UCSD-AML1 (cell line): ENCODE measurements at regions not wholly inside any gene's neighbourhood (a gene's known extent, or its start where the extent isn't known, plus 50 kb on each side); places are given as distances from the start of the nearest gene placed in this dataset.

Experiments
- DNase-seq: peaks from one replicate; lab custom pipeline; 2025; ENCODE audit not compliant: unreplicated experiment; lab: John Stamatoyannopoulos, UW

DNA sequence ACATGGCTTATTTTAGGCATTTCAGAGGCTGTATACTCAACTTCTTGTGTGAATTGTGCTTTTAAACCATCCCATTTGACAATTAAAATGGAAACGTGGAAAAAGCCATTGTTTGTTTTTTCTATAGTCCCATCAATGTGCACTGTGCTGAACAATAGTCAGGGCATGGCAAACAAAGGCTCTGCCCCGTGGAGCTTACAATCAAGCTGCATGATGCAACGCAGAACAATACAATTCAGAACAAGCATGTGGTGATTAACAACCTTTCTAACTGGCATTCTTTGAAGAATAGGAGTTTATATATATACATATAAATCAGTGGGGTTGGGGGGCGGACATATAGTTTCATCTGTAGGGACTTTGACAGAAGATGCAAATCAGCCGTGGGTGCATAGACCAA, 2125.4 kb upstream of the WWC1 start:
- no peak for DNase-seq

DNA sequence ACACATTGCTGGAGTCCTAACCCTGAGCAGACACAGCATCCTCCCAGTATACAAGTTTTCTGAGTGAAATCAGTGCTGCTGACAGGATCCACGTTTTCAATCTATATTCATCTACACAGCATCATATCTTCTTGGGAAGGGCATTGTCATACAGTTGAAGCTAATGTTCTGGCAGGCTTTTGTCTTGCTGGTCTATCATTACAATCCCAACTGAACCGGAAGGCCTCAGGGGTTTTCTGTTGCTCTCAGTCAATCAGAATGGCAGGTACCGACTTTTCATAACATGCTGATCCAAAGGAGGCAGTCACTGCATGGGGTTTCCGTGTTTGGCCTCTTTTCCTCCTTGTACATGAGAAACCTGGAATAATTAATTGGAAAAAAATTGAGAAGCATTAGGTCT, 2118.8 kb upstream of the WWC1 start:
- DNase-seq: no peak

DNA sequence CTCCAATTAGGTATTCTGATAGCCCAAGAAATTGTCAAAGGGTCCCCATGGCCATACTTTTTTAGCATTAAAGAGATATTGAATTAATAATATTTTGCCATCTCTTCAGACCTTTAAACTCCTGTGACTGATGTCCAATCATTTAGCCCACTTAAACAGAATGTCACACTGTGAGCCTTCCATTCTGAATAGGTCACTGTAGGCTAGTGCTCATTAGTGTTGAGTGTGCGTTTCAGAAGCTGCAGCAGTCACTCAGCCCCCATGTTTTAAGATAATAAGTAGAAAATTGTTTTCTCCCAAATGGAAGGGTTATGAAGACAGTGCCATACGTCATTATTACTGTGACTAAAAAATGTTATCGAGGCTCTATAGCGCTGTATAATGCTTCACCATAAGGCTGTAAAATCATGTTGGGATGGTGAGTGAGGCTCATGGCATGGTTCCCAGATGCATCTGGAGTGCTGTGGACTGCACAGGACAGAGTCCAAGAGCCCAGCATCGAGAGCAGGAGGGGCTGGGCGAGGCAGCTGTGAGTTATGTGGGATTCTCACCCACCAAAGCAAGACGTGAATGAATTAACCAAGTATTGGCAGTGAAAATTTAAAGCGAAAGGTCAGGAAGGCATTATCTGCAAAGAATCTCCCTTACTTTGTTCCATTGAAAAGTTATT, 2112.9 kb upstream of the WWC1 start:
- DNase-seq: no peak

DNA sequence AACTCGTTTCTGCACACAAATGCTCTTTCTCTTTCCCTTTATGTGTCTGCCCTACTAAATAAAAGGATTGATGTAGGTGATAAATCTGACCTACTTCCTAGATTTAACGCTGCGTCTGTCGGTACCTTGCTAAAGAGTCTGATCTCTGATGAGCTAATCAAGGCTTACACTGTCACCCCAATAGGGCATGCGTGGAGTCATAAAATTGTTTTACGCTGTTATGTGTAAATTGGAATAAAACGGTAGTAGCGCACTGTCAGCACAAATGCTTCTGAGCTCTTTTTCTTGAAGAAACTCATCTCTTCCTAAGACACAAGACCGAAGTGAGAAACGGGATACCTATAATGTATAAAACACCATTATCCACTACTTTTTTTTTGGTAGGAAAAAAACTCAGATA, 2106.3 kb upstream of the WWC1 start:
- DNase-seq: no peak

DNA sequence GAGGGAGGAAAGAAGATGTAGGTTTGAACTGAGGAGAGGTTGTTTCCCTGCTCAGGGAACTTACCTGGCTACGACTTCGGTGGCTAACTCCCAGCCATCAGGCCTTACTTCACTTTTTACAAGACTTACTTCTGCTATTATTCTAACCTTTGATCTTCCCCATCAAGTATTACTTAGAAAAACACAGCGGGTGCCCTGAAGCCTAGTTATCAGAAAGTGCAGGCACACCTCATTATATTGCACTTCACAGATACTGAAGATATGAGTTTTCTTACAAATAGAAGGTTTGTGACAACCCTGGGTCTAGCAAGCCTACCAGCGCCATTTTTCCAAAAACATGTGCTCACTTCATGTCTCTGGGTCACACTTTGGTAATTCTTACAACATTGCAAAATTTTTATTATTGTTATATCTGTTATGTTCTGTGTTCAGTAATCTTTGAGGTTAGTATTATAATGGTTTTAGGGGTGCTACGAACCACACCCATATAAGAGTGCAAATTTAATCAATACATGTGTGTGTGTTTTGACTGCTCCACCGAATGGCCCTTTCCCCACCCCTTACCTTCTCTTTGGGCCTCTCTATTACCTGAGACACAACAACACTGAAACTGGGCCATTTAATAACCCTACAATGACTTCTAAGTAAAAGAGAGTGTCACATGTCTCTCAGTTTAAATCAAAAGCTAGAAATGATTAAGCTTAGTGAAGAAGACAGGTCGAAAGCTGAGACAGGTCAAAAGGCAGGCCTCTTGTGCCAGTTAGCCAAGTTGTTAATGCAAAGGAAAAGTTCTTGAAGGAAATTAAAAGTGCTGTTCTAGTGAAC, 2102.7 kb upstream of the WWC1 start:
- no peak for DNase-seq

DNA sequence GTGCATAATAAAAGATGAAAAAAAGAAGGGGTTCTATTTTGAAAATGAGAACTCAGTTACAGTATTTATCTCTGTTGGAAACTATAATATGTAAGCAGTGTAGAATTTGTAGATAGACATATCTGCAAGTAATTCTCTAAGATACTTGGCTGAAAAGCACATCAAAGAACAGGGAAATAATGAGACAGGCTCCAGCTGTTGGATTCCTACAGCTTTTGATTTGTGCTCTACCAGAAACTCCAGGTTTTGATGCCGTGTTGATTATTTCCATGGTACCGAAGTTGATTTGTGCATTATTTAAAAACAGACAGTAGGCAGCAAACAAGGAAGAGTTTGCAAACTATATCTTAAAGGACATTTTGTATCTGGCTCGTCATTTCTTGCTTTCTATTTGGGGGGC, 2098.7 kb upstream of the WWC1 start:
- DNase-seq: no peak

DNA sequence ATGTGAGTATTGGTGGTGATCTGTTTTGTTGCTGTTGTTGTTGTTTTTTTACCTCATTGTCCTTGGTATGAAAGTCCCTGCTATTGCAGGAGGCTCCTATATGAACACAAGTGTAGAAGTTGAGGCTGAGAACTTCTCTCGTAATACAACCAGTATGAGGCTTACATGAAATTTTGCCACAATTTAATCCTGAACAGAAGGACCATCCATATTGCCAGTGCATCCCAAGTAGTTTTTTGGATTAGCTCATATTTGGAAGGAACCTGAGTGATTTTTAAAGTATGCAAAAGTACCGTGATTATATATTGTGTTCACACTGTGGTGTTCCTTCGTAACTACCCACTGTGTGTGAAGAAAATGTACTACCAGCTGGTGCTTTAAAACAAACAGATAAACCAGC, 2095.5 kb upstream of the WWC1 start:
- DNase-seq: no peak

DNA sequence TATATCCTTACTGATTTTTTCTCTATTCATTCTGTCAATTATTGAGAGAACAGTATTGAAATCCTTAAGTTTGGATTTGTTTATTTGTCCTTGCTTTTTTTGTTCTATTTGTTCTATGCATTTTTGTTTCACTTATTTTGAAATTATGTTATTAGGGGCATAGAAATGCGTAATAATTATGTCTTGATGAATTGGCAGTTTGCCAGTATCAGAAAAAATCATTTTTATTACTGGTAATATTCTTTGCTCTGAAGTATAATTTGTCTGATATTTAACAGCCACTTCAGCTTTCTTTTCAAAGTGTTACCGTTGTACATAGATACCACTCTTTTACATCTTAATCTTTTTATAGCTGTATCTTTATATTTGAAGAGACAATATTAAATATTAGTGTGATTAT, 2090.9 kb upstream of the WWC1 start:
- DNase-seq: no peak

DNA sequence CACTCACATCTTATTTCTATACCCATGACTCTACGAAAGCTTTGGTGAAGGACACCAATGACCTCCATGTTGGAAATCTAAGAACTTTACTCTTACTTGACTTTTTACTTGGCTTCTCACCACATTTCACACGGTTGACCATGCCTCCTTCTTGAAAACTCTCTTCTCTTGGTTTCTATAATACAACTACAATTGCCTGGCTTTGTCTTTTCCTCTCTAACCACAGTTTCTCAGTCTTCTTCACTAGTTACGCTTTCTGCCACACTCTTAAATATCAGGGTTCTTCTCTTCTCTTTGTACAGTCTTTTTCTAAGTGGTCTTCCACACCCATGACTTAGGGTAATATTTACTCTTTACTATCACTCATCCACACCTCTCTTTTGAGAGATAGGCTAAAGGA, 2079.8 kb upstream of the WWC1 start:
- no peak for DNase-seq

DNA sequence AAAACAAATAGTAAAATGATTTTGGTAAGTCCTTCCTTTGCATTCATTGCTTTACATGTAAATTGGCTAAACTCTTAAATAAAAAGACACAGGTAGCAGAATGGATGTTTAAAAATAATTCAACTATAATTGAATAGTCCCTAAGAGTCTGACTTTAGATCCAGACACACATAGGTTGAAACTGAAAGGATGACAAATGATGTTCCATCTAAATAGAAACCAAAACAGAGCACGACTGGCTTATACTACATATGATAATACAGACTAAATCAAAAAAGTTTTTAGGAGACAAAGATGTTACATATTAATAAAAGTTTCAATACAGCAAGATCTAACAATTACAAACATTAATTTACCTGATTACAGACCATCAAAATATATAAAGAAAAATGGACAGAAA, 2055.1 kb upstream of the WWC1 start:
- no peak for DNase-seq

DNA sequence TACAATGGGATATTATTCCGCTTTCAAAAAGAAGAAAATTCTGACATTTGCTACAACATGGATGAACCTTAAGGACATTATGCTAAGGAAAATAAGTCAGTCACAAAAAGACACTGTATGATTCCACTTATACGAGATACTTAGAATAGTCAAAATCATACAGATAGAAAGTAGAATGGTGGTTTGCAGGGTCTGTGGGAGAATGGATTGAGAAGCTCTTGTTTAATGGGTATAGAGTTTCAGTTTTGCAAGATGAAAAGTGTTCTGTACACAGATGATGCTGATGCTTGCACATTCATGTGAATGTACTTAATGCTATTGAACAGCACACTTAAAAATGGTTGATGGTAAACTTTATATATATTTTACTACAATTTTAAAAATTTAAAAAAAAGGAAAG, 2050.7 kb upstream of the WWC1 start:
- no peak for DNase-seq

DNA sequence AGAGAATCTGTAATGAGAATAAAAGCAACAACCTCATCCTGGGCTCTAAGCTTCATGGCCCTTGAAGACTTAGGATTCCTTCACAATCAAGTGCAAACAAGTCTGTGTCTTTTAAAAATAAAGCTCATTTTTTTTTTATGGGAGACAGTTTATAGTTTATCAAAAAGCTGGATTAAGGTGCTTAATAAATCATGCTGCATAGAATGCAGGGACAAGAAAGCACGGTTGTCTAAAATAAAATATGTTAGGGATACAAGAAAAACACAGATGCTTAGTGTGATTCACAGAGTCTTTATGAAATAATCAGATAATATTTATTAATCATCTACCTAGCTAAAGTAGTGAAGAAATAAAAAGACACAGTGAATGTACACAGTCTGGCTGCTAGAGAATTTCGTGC, 2045.9 kb upstream of the WWC1 start:
- no peak for DNase-seq

DNA sequence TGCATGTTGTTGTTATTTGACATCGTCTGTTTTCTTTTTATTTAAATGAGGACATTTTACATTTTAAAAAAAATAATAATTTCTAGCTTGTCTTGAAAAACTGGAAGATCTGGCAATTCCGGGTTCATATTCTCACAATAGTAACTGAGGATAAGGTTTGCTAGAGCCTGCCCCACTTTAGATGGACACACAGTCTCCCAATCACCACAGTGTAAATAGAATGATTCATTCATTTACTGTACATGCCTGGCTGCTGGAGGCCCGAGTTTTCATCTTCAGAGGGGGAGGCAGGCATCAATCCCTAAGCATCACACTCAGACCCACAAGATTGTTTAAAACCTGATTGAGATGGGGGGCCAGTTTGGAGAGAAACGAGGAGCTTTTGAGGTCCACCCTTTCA, 2039.7 kb upstream of the WWC1 start:
- DNase-seq: no peak

DNA sequence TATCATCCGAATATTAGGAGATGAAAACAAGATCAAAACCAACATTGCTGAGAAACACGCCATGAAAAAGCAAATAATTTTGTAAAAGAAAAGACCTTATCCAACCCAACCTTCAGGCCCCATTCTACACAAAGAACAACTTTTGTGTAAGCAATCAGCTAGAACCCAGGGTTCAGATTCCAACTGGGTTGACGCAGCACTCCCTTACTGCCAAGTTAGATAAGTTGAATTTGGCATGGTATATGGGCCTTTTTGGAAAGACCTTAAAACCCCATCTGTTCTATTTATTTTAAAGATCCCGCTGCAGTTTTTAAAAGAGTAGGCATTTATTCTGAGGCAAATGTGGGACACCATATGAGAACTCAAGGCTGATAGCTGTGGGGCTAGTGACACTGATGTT, 2033.8 kb upstream of the WWC1 start:
- DNase-seq: no peak

DNA sequence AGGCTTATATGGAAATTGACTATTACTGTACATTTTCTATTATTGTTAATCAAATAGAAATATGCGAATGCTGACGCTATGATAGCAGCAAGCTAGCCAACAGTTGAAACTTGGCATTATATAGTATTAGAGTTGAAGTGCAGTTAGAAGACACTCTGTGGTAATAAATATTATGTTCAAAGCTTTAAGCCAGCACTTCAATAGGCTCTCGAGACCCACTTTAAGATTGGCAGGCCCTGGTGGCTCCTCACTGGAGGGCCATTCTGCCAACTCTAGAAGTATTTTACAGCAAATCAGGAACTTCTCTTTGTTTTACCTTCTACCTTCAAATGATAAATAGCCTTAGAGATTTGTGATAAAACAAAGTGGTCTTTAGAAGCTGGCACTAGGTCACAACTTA, 2029.0 kb upstream of the WWC1 start:
- no peak for DNase-seq

DNA sequence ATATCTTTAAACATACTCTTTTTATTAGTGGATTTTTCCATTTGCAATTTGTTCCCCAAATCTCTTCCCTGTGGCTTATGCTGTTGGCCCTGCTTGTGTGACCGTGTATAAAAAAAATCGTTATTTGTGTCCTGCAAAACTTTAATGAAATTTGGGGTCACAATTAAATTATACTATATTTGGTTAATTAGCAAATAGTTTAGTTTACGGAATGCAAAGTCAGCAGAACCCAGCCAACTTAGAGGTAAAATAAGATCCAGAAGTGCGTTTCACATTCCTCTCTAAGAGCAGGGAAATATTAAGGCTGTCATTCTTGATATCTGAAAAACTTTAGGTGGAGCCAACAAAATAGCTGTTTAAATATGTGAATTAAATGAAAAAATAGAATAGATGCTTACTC, 2023.5 kb upstream of the WWC1 start:
- no peak for DNase-seq

DNA sequence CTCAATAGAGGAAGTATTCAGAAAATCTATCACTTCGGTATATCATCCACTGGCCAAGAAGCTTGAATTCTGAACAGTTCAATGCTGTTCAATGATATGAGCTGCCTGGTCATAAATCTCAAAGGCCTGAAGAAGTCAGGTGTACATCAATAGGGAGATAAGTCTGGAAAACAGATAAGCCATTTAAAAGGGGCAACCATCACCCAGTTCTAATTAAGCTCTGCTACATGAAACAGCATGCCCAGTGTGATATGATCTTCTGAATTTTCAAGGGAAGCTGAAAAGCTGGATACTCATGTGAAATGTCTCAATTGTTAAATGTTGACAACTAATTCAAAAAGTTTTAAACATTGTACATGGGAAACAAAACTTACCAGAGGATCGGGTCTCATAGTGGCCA, 2020.7 kb upstream of the WWC1 start:
- no peak for DNase-seq

DNA sequence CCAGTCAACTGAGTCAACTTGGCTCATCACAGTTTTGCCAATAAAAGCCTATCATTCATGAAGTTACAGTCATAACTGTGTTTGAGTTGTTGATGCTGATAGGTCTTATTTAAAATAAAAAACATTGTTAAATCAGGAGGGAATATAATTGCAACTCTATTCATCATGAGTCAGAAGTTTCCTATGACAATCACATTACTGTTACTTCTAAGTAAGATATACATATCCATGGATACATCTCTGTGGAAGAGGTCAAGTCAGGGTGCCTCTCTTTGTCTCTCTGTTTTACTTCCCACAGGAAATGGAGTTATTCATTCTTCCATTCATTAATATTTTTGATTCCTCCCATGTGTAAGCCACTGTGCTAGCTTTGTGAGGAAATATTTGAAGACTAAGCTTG, 2015.4 kb upstream of the WWC1 start:
- DNase-seq: no peak

DNA sequence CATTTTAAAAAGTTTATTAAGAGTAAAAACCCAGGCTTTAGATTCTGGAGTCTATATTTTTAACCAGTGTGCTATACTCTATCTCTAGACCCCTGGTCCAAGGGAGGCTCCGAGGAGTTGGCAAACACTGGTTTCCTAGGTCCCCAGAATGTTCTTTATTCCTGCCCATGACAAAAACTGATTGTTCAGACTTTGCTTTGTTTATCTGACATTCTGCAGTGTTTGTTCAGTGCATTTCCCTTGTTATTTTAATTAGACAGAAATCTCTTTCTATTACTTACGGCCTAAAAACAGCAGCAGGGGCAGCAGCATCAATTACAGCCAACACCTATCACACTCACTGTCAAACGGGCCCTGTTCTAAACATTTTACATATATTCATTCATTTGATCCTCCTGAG, 2011.6 kb upstream of the WWC1 start:
- DNase-seq: no peak

DNA sequence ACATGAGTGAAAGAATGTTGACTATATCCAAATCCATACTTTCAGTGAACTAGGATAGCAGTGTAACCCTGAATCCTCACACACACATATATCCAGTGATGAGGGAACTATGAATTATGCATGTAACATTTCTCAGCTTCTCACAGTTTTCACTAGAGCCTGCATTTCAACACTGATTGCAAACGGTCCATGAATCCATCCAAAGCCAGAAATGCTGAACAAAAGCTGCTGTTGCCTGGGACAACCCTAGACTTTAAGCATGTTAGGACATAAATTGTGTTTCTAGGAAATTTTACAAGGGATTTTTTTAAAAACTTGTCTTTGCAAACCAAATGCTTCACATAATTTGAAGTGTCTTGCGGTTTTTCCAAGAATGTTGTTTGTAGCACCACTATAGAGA, 2010.0 kb upstream of the WWC1 start:
- no peak for DNase-seq

DNA sequence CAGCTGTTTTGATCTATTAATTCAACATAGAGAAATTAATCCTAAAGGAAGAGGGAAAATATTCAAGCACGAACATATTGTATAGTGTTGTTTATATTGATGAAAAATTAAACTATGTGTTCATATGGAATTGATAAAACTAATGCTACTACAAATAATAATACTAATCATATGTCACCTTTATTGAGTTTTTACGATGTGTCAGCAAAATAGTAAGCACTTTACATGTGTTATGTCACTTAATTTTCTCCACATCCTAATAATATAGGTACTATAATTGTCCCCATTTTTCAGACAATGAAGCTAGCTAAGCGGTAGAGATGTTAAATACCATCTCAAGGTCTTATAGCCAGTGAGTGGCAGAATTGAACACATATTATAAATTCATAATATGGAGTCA, 2008.5 kb upstream of the WWC1 start:
- DNase-seq: no peak

DNA sequence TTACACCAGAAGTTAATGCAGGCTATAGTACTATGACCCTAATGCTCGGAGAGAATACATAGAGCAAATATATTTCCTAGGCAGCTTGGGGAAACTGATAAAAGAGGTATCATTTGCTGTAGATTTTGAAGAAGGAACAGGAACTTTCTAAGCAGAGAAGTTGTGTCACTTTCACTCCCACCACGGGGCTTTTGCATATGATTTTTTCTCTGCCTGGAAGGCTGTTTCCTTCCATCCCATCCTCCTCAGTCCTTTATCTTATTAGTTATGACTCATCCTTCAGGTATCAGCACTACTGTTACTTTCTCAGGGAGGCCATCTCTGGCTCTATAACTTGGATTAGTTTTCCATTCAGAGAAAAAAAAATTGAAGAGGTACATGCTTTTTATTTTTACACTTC, 2006.1 kb upstream of the WWC1 start:
- DNase-seq: no peak

DNA sequence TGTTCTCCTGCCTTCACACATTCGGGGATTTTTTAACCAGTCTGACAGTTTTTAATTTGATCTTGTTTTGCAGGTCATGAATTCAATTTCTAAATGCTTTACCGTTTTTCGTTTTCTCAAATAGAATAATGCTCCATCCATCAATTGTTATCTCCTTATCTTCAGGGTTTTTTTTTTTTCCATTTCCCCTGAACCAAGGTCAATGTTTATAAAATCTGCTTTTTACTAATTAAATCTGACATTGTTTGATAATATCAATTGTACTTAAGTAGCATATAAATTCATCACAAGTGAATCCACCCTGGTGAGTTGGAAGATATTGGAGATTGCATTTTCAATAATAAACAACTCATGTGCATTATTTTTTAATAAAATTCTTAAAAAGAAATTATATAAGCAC, 2004.6 kb upstream of the WWC1 start:
- no peak for DNase-seq
